DND-41 (cell line): ENCODE measurements at regions not wholly inside any gene's neighbourhood (a gene's known extent, or its start where the extent isn't known, plus 50 kb on each side); places are given as distances from the start of the nearest gene placed in this dataset.

Experiments
- ATAC-seq: fragments of 200-7000 bp; cut with Tn5 transposase; 3 replicates; pipeline ENCODE4 v1.9.1; 2021; ENCODE audit warnings: low read depth; ENCODE audit not compliant: insufficient read depth
- DNase-seq: peaks from one replicate; pipeline ENCODE4 v3.0.0-alpha.2; 2020
- H2AFZ ChIP-seq: 2 replicates; pipeline ENCODE4 v1.6.0; 2012; ENCODE audit warnings: low read depth, low read length
- H3K27ac ChIP-seq: 2 replicates; pipeline ENCODE4 v1.5.1; 2012; ENCODE audit warnings: low read length, inconsistent platforms
- H3K27me3 ChIP-seq: fragments of 200-600 bp; sonication (generic); 2 replicates; pipeline ENCODE4 v1.6.0; 2012; ENCODE audit warnings: low read length, mild to moderate bottlenecking, inconsistent platforms; ENCODE audit not compliant: insufficient read depth, poor library complexity
- H3K36me3 ChIP-seq: 2 replicates; pipeline ENCODE4 v1.5.1; 2012; ENCODE audit warnings: low read length, inconsistent platforms; ENCODE audit not compliant: insufficient read depth
- H3K4me1 ChIP-seq: 2 replicates; pipeline ENCODE4 v1.5.1; 2012; ENCODE audit warnings: mild to moderate bottlenecking, low read length; ENCODE audit not compliant: insufficient read depth
- H3K4me2 ChIP-seq: 2 replicates; pipeline ENCODE4 v1.6.0; 2012; ENCODE audit warnings: mild to moderate bottlenecking, moderate library complexity, low read length, inconsistent platforms; ENCODE audit not compliant: insufficient read depth
- H3K4me3 ChIP-seq, 2 experiments: fragments of 200-600 bp in 1 of 2; shearing (Covaris generic) in 1 of 2; 2 replicates each; pipeline ENCODE4 v1.5.1; 2012 to 2016; ENCODE audit warnings: inconsistent platforms in 2 of 2, low read length in 2 of 2, mild to moderate bottlenecking in 2 of 2, low read depth in 1 of 2, moderate library complexity in 1 of 2
- H3K79me2 ChIP-seq: 2 replicates; pipeline ENCODE4 v1.6.0; 2012; ENCODE audit warnings: low read length, inconsistent platforms; ENCODE audit not compliant: insufficient read depth
- H3K9ac ChIP-seq: 2 replicates; pipeline ENCODE4 v1.6.0; 2012; ENCODE audit warnings: low read depth, mild to moderate bottlenecking, inconsistent platforms, low read length, moderate library complexity
- H3K9me3 ChIP-seq: 2 replicates; pipeline ENCODE4 v1.5.1; 2012; ENCODE audit warnings: low read length, moderate library complexity, mild to moderate bottlenecking, inconsistent platforms; ENCODE audit not compliant: insufficient read depth, severe bottlenecking
- H4K20me1 ChIP-seq: 2 replicates; pipeline ENCODE4 v1.6.0; 2012; ENCODE audit warnings: low read length; ENCODE audit not compliant: insufficient read depth
- CTCF ChIP-seq: IDR thresholded peaks from 2 replicates; pipeline ENCODE4 v1.5.1; 2012; ENCODE audit warnings: borderline replicate concordance, low read length, moderate library complexity, mild to moderate bottlenecking; ENCODE audit not compliant: poor library complexity, severe bottlenecking; ENCODE audit errors: extremely low read depth
- EZH2 ChIP-seq: IDR thresholded peaks from 3 replicates; pipeline ENCODE4 v1.6.1; 2012; ENCODE audit warnings: borderline replicate concordance, low read depth, mild to moderate bottlenecking, moderate library complexity, low read length, inconsistent platforms; ENCODE audit not compliant: severe bottlenecking

GRCh38 chr2:120863146-120863545 lies 127.5 kb downstream of the GLI2 start:
- Histone ChIP-seq H3K36me3 (no peaks in the 10 kb centered on the region), H2AFZ (no peak overlapping the region), H3K27me3 (peaks cover 6% of the 10 kb centered on the region), H3K9ac (no peak overlapping the region), H3K4me2 (no peak overlapping the region), H3K4me3 (no peak overlapping the region), H4K20me1 (no peaks in the 10 kb centered on the region; the same call in 1 of the 2 replicates), H3K9me3 (no peaks in the 10 kb centered on the region), H3K4me1 (no peaks in the 10 kb centered on the region), H3K79me2 (no peaks in the 10 kb centered on the region), H3K27ac (no peak overlapping the region)
- ATAC-seq = no peak
- no peak for DNase-seq
- no peak for TF ChIP-seq CTCF
- TF ChIP-seq EZH2 = no peak

GRCh38 chr2:120863661-120864320 lies 128.1 kb downstream of the GLI2 start:
- Histone ChIP-seq H2AFZ (no peak overlapping the region), H3K36me3 (no peaks in the 10 kb centered on the region), H3K4me2 (no peak overlapping the region), H3K79me2 (no peaks in the 10 kb centered on the region), H3K9me3 (no peaks in the 10 kb centered on the region), H4K20me1 (no peaks in the 10 kb centered on the region; the same call in 1 of the 2 replicates), H3K4me3 (no peak overlapping the region), H3K27ac (no peak overlapping the region), H3K4me1 (no peaks in the 10 kb centered on the region), H3K27me3 (peaks cover 6% of the 10 kb centered on the region), H3K9ac (no peak overlapping the region)
- DNase-seq (no peak), ATAC-seq (0 out of 3 replicates have a peak, but pooled peaks have one; percentile 19)
- TF ChIP-seq EZH2 (no peak), CTCF (no peak)

GRCh38 chr2:120864981-120865380 lies 129.3 kb downstream of the GLI2 start:
- TF ChIP-seq CTCF = no peak
- no peak for TF ChIP-seq EZH2
- no peak overlapping the region for H3K9ac ChIP-seq
- H3K27ac ChIP-seq = no peak overlapping the region
- no peaks in the 10 kb centered on the region for H3K9me3 ChIP-seq
- H3K27me3 ChIP-seq = peaks cover 6% of the 10 kb centered on the region
- H2AFZ ChIP-seq = no peak overlapping the region
- no peaks in the 10 kb centered on the region; the same call in 1 of the 2 replicates for H4K20me1 ChIP-seq
- H3K4me3 ChIP-seq = no peak overlapping the region
- DNase-seq (no peak), ATAC-seq (no peak)
- no peaks in the 10 kb centered on the region for H3K36me3 ChIP-seq
- H3K4me2 ChIP-seq = no peak overlapping the region
- no peaks in the 10 kb centered on the region for H3K79me2 ChIP-seq
- H3K4me1 ChIP-seq = no peaks in the 10 kb centered on the region

GRCh38 chr2:120865656-120866055 lies 130.0 kb downstream of the GLI2 start:
- no peak overlapping the region for H3K4me2 ChIP-seq
- TF ChIP-seq EZH2 (no peak), CTCF (no peak)
- H3K4me1 ChIP-seq = no peaks in the 10 kb centered on the region
- no peak overlapping the region for H3K4me3 ChIP-seq
- H3K27me3 ChIP-seq = peaks cover 6% of the 10 kb centered on the region
- H3K36me3 ChIP-seq = no peaks in the 10 kb centered on the region
- H3K27ac ChIP-seq = no peak overlapping the region
- H4K20me1 ChIP-seq = no peaks in the 10 kb centered on the region; the same call in 1 of the 2 replicates
- ATAC-seq (no peak), DNase-seq (no peak)
- no peak overlapping the region for H2AFZ ChIP-seq
- H3K9ac ChIP-seq = no peak overlapping the region
- H3K79me2 ChIP-seq = no peaks in the 10 kb centered on the region
- no peaks in the 10 kb centered on the region for H3K9me3 ChIP-seq
